ENCODE measurements at regions not wholly inside any gene's neighbourhood (a gene's known extent, or its start where the extent isn't known, plus 50 kb on each side); places are given as distances from the start of the nearest gene placed in this dataset.
A peak's percentile ranks its signal among the peaks of the same experiment; 100 is the strongest.

GRCh38 chr21:36540700-36541099 lies 60.8 kb upstream of the CLDN14 start:
- Histone ChIP-seq H3K4me3 (no peak overlapping the region), H4K20me1 (ENCODE audit: insufficient read depth, poor library complexity, severe bottlenecking) (no peaks in the 10 kb centered on the region), H3K27me3 (peaks cover 42% of the 10 kb centered on the region), H3K36me3 (replicated peaks; ENCODE audit: insufficient read depth, low read depth) (no peaks in the 10 kb centered on the region), H3K4me1 (ENCODE audit: insufficient read depth) (no peaks in the 10 kb centered on the region), H2AFZ (no peak overlapping the region), H3K9me3 (ENCODE audit: low read depth) (no peaks in the 10 kb centered on the region), H3K4me2 (no peak overlapping the region), H3K27ac (no peak overlapping the region), H3K79me2 (no peaks in the 10 kb centered on the region), H3K9me2 (replicated peaks; ENCODE audit: insufficient read depth) (no peaks in the 10 kb centered on the region)
- DNase-seq (ENCODE audit: low spot score) = no peak
- TF ChIP-seq EZH2 (IDR thresholded peaks at IDR 0.05; ENCODE audit: borderline replicate concordance) (no peak), EZH2phosphoT487 (IDR thresholded peaks at IDR 0.05; ENCODE audit: low read depth, severe bottlenecking, unreplicated experiment) (no peak)
- TF ChIP-seq, protein P1, sequence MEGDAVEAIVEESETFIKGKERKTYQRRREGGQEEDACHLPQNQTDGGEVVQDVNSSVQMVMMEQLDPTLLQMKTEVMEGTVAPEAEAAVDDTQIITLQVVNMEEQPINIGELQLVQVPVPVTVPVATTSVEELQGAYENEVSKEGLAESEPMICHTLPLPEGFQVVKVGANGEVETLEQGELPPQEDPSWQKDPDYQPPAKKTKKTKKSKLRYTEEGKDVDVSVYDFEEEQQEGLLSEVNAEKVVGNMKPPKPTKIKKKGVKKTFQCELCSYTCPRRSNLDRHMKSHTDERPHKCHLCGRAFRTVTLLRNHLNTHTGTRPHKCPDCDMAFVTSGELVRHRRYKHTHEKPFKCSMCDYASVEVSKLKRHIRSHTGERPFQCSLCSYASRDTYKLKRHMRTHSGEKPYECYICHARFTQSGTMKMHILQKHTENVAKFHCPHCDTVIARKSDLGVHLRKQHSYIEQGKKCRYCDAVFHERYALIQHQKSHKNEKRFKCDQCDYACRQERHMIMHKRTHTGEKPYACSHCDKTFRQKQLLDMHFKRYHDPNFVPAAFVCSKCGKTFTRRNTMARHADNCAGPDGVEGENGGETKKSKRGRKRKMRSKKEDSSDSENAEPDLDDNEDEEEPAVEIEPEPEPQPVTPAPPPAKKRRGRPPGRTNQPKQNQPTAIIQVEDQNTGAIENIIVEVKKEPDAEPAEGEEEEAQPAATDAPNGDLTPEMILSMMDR (IDR thresholded peaks at IDR 0.05; ENCODE audit: poor library complexity) = no peak

- Histone ChIP-seq H3K9me2 (replicated peaks; ENCODE audit: insufficient read depth) (no peaks in the 10 kb centered on the region), H3K27ac (no peak overlapping the region), H3K4me1 (ENCODE audit: insufficient read depth) (no peaks in the 10 kb centered on the region), H3K27me3 (peaks cover 42% of the 10 kb centered on the region), H3K79me2 (no peaks in the 10 kb centered on the region), H3K36me3 (replicated peaks; ENCODE audit: insufficient read depth, low read depth) (no peaks in the 10 kb centered on the region), H3K4me2 (no peak overlapping the region), H2AFZ (no peak overlapping the region), H3K9me3 (ENCODE audit: low read depth) (no peaks in the 10 kb centered on the region), H3K4me3 (no peak overlapping the region), H4K20me1 (ENCODE audit: insufficient read depth, poor library complexity, severe bottlenecking) (no peaks in the 10 kb centered on the region)
- DNase-seq (ENCODE audit: low spot score) = no peak
- WGBS (ENCODE audit: low lambda C conversion rate, missing lambda C conversion rate) = 87% methylated on average over 6 of the region's 6 CpGs
- TF ChIP-seq EZH2phosphoT487 (IDR thresholded peaks at IDR 0.05; ENCODE audit: low read depth, severe bottlenecking, unreplicated experiment) (no peak), EZH2 (IDR thresholded peaks at IDR 0.05; ENCODE audit: borderline replicate concordance) (no peak)
- TF ChIP-seq, protein P1 (IDR thresholded peaks at IDR 0.05; ENCODE audit: poor library complexity) = no peak
These were observed 61.8 kb upstream of the CLDN14 start for GRCh38 chr21:36541721-36542139.

DNA sequence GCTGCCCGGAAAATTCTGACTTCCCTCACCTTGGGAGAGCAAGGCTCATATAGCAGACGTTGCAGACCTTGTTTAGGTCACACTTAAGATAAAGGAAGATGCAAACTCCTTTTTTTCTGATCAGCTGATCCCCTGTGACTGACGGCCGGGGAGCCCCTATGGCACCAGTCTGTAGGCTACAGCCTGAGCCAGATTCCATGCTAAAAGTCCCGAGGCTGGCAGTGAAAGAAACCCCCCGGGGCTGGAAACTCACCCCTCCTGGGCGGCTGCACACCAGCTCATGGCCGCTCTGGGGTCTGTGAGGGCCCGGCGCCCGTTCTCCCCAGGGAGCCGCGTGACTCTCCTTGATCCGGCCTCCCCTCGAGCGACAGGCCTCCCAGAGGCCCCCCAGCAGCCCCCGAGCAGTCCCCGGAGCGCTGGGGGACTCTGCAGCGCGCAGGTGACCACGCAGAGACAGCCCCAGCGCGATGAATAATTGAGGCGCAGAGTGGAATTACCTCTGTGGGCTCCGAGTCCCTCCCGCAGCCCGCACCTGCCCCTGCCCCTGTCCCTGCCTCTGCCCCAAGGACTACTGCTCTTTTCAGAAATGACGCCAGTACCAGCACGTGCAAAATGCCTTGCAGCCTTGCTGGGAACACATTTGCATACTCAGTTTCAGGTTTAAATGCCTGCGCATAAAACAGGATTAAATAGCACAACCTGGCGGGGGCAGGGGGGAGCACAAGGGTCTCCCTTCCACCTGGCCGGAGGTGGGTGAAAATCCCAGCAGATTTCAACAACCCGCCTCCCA lies 62.6 kb upstream of the CLDN14 start:
- no peaks in the 10 kb centered on the region for H3K9me2 ChIP-seq (replicated peaks; ENCODE audit: insufficient read depth)
- H2AFZ ChIP-seq = no peak overlapping the region
- WGBS (ENCODE audit: low lambda C conversion rate, missing lambda C conversion rate) = 21% methylated on average over 26 of the region's 34 CpGs
- no peaks in the 10 kb centered on the region for H4K20me1 ChIP-seq (ENCODE audit: insufficient read depth, poor library complexity, severe bottlenecking)
- peaks cover 42% of the 10 kb centered on the region for H3K27me3 ChIP-seq
- H3K4me3 ChIP-seq = no peak overlapping the region
- no peaks in the 10 kb centered on the region for H3K79me2 ChIP-seq
- H3K4me2 ChIP-seq = peak overlapping the region; percentile 46
- peak; percentile 23 for DNase-seq (ENCODE audit: low spot score)
- H3K36me3 ChIP-seq (replicated peaks; ENCODE audit: insufficient read depth, low read depth) = no peaks in the 10 kb centered on the region
- no peaks in the 10 kb centered on the region for H3K4me1 ChIP-seq (ENCODE audit: insufficient read depth)
- no peak overlapping the region for H3K27ac ChIP-seq
- no peaks in the 10 kb centered on the region for H3K9me3 ChIP-seq (ENCODE audit: low read depth)
- TF ChIP-seq EZH2 (IDR thresholded peaks at IDR 0.05; ENCODE audit: borderline replicate concordance) = peak; percentile 56
- no peak for TF ChIP-seq EZH2phosphoT487 (IDR thresholded peaks at IDR 0.05; ENCODE audit: low read depth, severe bottlenecking, unreplicated experiment)

GRCh38 chr21:36543924-36544323 lies 64.0 kb upstream of the CLDN14 start:
- TF ChIP-seq, protein P1 (IDR thresholded peaks at IDR 0.05; ENCODE audit: poor library complexity) = no peak
- no peak for TF ChIP-seq EZH2 (IDR thresholded peaks at IDR 0.05; ENCODE audit: borderline replicate concordance)
- H3K27me3 ChIP-seq = peaks cover 42% of the 10 kb centered on the region
- WGBS (ENCODE audit: low lambda C conversion rate, missing lambda C conversion rate) = 69% methylated on average over 4 of the region's 4 CpGs

More at GRCh38 chr21:36543924-36544323, 64.0 kb upstream of the CLDN14 start:
- no peak overlapping the region for H3K27ac ChIP-seq
- H3K36me3 ChIP-seq (replicated peaks; ENCODE audit: insufficient read depth, low read depth) = no peaks in the 10 kb centered on the region
- no peaks in the 10 kb centered on the region for H3K79me2 ChIP-seq
- no peaks in the 10 kb centered on the region for H3K4me1 ChIP-seq (ENCODE audit: insufficient read depth)
- no peak for DNase-seq (ENCODE audit: low spot score)
- no peak overlapping the region for H2AFZ ChIP-seq
- H3K4me2 ChIP-seq = no peak overlapping the region
- H4K20me1 ChIP-seq (ENCODE audit: insufficient read depth, poor library complexity, severe bottlenecking) = no peaks in the 10 kb centered on the region
- H3K9me2 ChIP-seq (replicated peaks; ENCODE audit: insufficient read depth) = no peaks in the 10 kb centered on the region
- H3K4me3 ChIP-seq = no peak overlapping the region
- no peaks in the 10 kb centered on the region for H3K9me3 ChIP-seq (ENCODE audit: low read depth)
